HG03196 (cell line): ENCODE measurements at regions not wholly inside any gene's neighbourhood (a gene's known extent, or its start where the extent isn't known, plus 50 kb on each side); places are given as distances from the start of the nearest gene placed in this dataset.

ENCODE experiments used
- ATAC-seq: cut with Tn5 transposase; IDR thresholded peaks from one replicate; pipeline ENCODE4 v1.9.1; 2021; ENCODE audit not compliant: unreplicated experiment

DNA sequence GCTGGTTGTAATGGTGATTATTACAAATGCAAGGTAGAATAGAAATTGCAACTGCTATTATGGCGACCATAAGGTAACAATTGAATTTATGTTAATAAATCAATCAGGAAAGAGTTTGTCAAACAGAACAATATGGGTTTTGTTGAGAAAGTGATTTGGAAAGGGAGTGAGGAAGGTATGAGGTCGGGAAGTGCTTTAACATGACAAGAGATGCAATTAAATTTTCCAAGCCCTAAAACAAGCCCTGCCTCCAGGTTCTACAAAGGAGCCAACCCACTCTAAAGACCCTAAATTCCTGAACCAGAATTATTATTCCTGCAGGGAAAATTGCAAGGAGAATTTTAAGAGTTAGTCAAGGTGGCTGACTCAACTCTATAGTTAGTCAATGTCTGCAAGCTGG lies 363.7 kb downstream of the BMPER start:
- ATAC-seq, result no peak

DNA sequence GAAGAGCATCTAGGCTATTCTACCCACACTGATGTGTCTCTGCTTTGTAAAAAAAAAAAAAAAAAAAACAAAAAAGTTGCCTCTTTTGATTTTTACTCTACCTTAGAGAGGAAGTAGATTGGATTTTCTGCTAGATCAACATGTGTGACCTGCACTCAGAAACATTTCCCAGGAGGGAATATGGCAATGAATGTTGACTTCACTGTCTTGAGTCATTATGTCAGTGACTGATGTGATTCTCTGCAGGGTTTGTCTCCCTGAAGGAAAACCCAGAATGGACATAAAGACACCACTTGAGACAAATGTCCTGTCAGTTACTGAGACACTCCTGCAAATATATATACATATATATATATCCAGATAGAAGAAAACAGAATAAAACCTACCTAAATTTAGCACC lies 370.3 kb downstream of the BMPER start:
- ATAC-seq, result no peak

DNA sequence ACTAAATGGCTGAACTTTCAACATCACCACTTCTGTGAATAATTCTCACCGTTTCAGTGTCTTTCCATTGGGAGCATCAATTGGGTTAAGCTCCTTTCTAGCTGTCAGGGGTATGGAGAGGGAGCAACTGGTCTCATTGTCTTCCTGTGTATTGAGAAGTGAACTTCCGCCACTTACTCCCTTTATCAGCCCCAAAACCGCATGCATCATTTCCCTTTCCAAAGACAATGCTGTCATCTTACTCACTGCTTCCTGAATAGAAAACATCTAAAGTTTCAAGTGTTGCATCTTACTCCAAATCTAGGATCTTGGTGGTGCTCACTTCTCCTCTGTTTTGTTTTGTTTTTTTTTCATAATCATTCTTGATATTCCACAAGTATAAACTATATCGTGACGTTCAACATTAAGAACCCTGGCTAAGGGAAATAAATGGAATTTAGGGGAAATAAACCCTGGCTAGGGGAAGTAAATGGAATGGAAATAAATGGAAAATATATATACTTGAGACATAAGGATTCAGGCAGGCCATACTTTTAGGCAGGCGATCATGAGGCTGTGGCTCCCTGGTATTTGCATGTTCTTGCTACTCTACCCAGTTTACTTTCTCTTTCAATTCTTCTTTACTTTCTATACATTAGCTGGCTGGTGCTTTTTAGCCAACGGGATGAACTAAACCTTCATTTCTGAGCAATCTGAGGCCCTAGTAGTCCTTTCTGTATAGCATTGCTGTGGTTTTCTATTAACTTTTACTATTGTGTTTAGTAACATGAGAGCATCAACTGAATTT lies 371.9 kb downstream of the BMPER start:
- ATAC-seq, result no peak

DNA sequence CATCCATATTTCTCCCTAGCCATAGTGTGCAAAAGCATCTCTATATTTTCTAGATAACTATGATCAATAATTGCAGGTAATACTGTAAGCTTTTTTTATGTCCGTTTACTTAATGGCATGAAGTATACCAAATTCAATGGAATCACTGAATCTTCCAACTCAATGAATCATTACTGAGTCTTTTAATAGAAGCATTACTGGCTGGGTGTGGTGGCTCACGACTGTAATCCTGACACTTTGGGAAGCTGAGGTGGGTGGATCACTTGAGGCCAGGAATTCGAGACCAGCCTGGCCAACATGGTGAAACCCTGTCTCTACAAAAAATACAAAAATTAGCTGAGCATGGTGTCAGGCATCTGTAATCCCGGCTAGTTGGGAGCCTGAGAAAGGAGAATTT lies 372.5 kb downstream of the BMPER start:
- no peak for ATAC-seq

DNA sequence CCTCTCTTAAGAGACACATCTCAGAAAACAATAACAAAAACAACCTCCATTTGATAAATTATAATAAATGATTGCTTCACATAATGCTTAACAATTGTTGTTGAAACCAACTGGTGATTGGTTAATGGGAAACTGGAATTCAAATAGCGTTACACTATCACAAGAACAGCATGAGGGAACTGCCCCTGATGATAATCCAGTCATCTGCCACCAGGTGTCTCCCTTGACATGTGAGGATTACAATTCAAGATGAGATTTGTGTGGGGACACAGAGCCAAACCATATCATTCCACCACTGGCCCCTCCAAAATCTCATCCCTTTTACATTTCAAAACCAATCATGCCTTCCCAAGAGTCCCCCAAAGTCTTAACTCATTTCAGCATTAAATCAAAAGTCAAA lies 375.9 kb downstream of the BMPER start:
- ATAC-seq, result no peak

DNA sequence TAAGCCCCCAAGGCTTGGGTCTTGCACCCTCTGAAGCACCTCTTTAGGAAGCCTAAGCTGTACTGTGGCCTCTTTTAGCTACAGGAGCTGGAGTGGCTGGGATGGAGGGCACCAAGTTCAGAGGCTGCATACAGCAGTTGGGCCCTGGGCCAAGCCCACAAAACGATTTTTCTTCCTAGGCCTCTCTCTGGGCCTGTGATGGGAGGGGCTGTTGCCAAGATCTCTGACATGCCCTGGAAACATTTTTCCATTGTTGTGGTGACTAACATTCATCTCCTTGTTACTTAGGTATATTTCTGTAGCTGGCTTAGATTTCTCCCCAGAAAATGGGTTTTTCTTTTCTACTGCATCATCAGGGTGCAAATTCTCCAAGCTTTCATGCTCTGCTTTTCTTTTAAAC lies 375.7 kb upstream of the NPSR1 start:
- no peak for ATAC-seq

DNA sequence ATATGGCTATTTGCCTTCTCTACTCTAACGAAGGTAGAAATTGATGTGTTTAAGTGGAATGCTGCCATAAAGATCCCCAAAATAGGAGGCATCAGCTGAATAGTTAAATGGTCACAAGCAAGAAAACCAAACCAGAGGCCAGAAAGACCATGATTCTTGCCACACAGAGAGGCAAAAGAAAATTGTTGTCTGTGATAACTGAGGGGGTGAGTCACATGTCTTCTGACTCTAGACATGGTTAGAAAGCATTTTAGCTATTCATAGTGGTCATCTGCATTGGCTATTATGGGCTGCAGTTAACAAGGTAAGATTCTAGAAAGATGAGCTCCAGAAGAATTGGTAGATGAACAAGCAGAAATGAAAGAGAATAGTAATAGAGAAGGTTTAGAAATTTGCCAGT lies 361.4 kb upstream of the NPSR1 start:
- ATAC-seq, result no peak

DNA sequence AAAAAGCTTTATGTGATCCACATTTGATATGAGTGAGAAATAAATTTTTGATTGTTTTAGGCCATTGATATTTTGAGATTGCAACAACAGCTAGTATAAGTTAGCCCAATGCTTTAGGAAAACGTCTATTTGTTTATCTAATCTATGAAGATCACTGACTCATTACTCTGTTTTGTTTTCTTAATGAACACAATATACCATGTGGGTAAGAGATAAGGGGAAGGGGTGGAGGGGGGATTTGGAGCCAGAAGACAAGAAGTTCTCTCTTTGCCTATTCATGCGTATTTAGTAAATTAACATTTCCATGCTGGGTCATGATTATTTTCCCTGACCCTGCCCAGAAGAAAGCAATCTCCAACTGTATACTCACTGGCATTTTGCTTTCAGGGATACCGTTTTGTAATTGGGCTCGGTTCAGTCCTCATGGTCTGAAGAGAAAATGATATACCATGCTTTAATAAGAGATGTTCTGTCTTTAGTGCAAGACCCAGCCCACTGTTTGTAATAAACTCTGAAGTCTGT lies 359.5 kb upstream of the NPSR1 start:
- no peak for ATAC-seq

DNA sequence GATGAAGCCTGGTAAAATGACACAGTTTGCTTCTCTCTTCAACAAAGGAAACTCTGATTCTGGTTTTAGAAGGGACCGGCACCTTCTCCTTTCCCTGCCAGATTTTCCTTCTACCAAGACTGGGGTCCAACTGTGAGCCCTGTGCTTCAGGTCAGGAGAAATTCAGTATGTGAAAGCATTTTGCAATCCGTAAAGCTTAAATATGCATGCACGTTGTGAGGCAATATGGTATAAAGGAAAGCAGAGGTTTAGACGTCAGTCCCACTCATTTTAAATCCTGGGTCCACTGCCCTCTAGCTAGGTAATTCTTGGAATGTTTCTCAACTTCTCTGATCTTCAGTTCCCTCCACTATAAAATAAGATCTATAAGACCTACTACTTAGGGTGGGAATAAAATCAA lies 359.0 kb upstream of the NPSR1 start:
- no peak for ATAC-seq

DNA sequence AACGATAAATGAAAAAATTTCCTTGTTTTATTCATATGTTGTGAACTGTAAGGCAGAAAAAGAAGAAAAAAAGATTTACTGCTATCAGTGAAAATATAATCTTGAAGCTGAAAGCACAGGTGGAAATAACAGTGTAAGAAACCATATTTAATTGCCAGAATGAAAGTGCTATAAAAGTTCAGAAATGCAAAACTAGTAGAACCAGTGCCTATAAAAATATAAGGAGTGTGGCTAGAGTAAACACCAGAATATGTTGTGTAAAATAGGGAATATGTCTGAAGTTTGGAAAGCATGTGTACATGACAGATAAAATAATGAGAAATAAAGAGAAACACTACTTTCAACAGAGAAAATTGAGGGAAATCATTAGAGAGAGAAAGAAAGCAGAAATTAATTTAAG lies 350.5 kb upstream of the NPSR1 start:
- ATAC-seq, result no peak

DNA sequence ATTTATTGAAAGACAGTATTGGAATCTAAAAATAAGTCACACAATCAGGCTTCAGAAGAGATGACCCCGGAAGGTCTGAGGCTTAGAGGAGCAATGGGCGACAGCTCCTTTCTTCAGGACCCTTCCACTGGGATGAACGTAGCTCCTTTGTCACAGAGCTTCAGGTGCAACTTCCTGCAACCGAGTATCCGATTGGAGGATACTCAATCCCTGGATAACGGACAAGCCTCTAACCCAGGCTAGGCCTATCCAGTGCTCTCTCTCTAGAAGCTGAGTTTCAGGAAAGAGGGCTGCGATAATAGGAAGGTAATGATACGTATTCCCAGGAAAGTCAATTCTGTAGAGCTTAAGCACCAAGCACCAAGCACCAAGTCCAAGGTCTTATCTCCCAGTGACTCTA lies 349.4 kb upstream of the NPSR1 start:
- no peak for ATAC-seq

DNA sequence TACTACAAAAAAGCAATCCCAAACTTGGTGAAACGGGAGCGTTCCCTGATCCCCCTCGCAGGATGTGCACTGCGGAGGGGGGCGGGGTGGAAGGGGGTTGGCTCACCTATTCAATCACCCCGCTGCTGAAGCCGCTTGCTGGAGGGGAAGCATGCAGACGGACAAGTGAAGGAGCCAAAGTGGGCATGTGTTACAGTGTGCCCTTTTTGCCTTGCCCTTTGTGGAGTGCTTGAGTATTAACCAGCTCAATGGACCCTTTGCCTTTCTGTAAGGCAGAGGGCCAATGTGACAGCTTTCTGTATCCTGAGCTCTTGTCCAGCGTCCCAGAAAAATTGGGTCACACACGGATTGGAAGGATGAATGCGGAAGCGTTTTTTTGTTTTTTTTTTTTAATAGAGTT lies 348.9 kb upstream of the NPSR1 start:
- ATAC-seq, result no peak

DNA sequence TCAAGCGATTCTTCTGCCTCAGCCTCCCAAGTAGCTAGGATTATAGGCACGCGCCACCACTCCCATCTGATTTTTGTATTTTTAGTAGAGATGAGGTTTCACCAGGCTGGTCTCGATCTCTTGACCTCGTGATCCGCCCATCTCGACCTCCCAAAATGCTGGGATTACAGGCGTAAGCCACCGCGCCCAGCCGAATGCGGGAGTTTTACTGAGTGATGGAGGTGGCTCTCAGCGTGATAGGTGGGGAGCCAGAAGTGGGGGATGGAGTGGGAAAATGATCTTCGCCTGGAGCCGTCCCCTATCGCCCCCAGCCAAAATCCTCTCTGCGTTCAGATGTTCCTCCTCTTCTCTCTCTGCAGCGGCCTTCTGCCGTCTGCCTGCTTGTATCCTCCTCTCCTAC lies 348.4 kb upstream of the NPSR1 start:
- no peak for ATAC-seq

DNA sequence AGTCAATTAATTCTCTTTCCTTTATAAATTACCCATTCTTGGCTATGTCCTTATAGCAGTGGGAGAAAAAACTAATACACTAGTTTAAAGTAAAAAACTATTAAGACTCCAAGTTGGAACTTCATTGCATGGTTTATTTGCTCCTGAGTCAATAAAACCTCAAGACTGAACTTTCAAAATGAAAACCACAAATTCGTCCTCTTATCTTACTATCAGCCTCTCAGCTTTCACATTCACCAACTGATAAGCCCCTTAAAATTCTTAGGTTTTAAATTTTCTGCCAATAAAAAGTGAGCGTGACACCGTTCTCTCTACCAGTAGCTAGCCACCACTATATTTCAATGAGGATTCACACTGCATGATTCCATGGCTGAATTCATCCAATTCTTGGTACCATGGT lies 346.4 kb upstream of the NPSR1 start:
- ATAC-seq, result no peak

DNA sequence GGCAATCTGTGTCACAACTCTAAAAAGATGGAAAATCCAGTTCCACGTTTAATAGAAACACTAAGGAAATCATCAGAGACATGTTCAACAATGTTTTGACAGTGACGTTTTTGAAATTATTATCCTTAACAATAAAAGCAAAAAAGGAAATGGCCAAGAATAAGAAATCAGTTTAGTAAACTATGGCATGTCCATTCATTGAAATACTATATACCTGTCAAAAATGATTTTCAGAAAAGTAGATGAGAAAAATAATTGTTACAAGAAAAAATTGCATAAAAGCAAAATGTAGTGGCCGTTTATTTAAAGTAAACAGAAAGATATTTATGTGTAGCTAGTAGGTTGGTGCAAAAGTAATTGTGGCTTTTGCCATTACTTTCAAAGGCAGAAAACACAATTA lies 345.4 kb upstream of the NPSR1 start:
- ATAC-seq, result no peak

DNA sequence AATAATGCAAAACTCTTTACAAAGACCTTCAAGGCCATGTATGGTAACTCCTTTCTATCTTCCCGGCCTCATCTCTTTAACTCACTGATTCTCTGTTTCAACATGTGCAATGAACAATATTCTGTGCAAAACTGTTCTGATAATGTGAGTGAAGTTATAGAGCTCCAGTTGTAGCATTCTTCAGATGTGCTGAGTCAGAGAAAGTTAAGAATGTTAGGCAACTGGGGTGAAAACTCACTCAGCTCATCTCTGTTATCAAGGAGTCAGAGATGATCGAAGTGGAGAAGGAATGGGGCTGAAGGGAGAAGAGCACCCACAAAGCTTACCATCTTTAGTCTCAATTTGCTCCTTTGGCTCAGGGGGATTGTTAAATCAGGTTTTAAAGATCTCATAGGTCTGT lies 344.7 kb upstream of the NPSR1 start:
- ATAC-seq, result no peak

DNA sequence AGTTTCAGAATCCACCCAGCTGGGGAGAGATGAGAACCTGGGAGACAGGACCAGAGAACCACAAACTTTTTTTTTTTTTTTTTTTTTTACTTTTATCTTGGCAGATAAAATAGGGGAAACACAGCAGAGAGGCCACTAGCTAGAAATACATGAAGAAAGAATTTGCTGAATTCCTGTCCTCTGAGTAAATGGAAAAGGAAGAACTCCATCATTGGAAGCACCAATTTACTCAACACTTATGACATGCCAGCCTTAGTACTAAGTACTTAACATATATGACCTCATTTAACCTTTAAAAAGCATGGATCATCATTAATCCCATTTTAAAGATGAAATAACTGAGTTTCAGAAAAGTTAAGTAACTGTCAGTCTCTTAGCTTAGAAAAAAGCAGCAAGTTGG lies 343.0 kb upstream of the NPSR1 start:
- ATAC-seq, result no peak

DNA sequence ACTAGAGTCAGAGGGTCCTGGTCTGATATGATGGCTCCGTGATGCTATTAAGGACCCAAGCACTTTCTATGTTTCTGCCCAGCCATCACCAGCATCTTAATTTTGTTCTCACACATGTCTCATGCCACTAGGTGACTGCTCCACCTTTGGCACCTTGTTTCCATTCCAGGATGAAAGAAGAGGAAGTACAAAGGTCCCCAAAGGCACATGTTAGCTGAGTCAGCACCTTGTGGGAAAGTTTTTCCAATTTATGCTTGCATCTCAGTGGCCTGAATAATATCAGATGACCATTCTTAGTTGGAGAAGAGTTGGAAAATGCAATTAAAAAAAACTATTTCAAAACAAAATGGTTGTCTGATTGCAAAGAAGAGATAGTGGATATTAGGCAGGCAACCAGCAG lies 341.0 kb upstream of the NPSR1 start:
- no peak for ATAC-seq

DNA sequence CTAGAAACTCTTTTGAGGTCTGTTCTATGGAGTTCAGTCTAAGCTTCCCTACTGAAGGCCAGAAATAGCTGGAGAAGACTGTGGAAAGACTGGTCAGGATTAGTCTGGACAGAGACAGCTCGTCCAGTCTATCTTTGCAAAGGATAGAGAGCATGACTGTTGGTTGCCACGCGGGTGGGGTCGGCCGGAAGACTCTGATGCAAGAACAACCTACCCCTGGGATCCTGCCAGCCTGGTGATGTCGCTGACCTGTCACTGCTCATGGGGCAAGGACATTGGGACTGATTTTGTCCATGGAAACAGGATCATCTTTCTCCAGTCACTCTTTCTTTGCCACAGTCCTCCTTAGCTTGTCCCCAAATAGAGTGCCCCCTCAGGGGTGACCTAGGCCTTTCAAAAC lies 337.6 kb upstream of the NPSR1 start:
- no peak for ATAC-seq

DNA sequence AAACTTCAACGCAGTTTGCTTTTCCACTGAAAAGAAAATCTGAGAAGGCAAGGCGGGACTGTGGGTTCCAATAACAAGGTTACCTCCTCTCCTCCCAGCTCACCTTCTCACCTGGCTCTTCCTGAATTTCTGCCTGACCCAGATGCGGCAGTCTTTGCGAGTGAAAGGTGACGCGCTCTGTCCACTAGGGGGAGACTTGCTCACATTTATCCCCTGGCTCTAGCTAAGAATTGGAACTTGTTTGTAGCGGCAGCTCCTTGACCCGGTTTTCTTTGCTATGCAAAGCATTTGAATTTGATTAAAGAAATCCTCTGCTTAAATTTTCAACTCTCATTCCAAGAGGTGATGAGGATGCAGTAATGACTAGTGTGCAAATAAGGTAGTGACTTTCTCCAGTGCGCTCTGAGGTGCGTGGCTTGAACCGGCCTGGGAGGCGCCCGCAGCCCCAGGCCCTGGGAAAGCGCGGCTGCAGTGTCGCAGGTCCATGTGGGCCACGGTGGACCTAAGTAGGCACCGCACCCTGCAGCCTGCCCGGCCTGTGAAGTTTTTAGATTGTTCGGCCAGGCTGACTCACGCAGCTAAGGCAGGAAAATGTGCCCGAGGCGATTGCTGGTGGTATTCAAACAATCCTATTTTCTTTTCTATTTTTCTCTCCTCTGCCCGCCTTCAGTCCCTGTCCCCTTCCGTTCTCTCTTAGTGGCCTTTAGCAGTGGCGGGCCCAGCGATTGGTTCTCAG lies 336.9 kb upstream of the NPSR1 start:
- peak; percentile 75 for ATAC-seq

DNA sequence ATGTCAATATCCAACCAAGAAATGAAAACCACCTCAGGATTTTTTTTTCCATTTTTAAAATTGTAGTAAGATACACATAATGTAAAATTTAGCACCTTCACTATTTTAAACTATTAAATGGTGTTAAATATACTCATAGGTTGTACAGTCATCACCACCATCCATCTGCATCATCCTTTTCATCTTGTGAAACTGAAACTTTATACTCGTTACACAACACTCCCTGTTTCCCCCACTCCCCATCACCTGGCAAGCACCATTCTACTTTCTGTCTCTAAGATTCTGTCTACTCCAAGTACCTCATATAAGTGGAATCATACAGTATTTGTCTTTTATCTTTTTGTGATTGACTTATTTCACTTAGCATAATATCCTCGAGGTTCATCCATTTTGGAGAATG lies 335.2 kb upstream of the NPSR1 start:
- no peak for ATAC-seq

DNA sequence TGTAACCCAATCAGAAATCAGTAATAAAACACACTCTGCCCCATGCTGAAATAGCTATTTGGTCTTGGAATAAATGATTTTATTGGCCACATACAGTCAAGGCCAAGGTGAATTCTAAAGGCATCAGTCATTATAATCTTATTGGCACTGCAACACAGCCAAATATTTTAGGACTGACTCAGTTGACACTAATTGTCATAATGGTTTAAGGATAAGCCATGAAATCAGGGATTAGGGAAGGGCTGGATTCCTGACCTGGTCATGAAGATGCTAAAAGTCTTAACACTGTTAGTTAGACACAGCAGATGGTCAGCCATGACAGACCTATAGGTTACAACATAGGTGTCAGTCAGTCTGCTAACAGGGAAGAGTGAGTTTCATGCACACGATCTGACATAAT lies 330.3 kb upstream of the NPSR1 start:
- ATAC-seq, result no peak

DNA sequence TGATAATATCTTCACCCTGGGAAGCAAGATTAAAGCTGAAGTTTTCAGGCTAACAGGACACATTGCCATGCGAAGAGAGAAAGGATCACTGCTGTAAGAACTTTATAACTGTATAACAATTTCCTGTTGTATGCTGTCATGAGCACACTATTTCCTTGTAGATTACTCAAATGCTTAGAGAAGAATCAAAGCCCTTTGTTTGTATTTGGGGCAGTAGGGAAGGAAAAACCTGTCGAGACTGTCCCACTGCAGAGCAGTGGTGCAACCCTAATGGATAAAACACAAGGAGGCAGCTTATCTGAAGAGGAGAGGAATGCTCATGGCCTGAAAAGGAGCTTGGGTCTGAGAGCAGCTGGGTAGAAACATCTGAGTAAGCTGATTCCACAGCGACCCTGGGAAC lies 327.7 kb upstream of the NPSR1 start:
- ATAC-seq, result no peak
